CD8-positive, alpha-beta memory T cell (primary cell): ENCODE measurements at regions not wholly inside any gene's neighbourhood (a gene's known extent, or its start where the extent isn't known, plus 50 kb on each side); places are given as distances from the start of the nearest gene placed in this dataset.
"Not testable (repeated sequence)": the region's sequence is repeated elsewhere in the genome, so short reads cannot be mapped to it uniquely, and the experiment has no call there.

Source experiments
- CTCF ChIA-PET: fragments of 350-600 bp; sonication (Branson Sonifier 250); formaldehyde crosslinking; loops from one replicate; lab custom pipeline; 2021; ENCODE audit warnings: antibody characterized with exemption; lab: Charles Lee
- POLR2A ChIA-PET: fragments of 350-600 bp; sonication (Branson Sonifier 250); formaldehyde crosslinking; loops from one replicate; lab custom pipeline; 2021; ENCODE audit warnings: antibody characterized with exemption; lab: Charles Lee
- DNase-seq, 5 donors: peaks; one replicate each; pipeline versions ENCODE4 v3.0.0 to v3.0.0-alpha.2; 2020 to 2022; ENCODE audit warnings: mixed read lengths in 1 of 5
- H3K27ac ChIP-seq: one replicate; pipeline ENCODE4 v1.7.0; 2013; ENCODE audit warnings: low read depth, mild to moderate bottlenecking, low read length, moderate library complexity
- H3K27me3 ChIP-seq: 2 replicates; pipeline ENCODE4 v1.7.0; 2013; ENCODE audit warnings: low read length, mild to moderate bottlenecking; ENCODE audit not compliant: insufficient read depth, poor library complexity, severe bottlenecking
- H3K36me3 ChIP-seq: 2 replicates; pipeline ENCODE4 v1.7.0; 2013; ENCODE audit warnings: mild to moderate bottlenecking, low read length, moderate library complexity; ENCODE audit not compliant: insufficient read depth
- H3K4me1 ChIP-seq: 2 replicates; pipeline ENCODE4 v1.7.0; 2013; ENCODE audit warnings: mild to moderate bottlenecking, low read length, moderate library complexity; ENCODE audit not compliant: insufficient read depth
- H3K4me3 ChIP-seq: 2 replicates; pipeline ENCODE4 v1.7.0; 2013; ENCODE audit warnings: mild to moderate bottlenecking, low read length
- H3K9me3 ChIP-seq: 2 replicates; pipeline ENCODE4 v1.7.0; 2013; ENCODE audit warnings: mild to moderate bottlenecking, low read length
- H3K27ac Mint-ChIP-seq, 8 donors: one replicate each; pipeline ENCODE4 v1.8.0; 2020 to 2021; ENCODE audit warnings: mixed read lengths in 8 of 8, mild to moderate bottlenecking in 6 of 8, inconsistent platforms in 3 of 8, moderate library complexity in 3 of 8
- H3K27me3 Mint-ChIP-seq, 2 donors: one replicate each; pipeline ENCODE4 v1.8.0; 2020 to 2021; ENCODE audit warnings: mixed read lengths in 2 of 2, mild to moderate bottlenecking in 1 of 2, moderate library complexity in 1 of 2
- H3K36me3 Mint-ChIP-seq, 3 donors: one replicate each; pipeline ENCODE4 v1.8.0; 2020 to 2021; ENCODE audit warnings: mixed read lengths in 3 of 3, inconsistent platforms in 1 of 3, mild to moderate bottlenecking in 1 of 3
- H3K4me1 Mint-ChIP-seq, 3 donors: one replicate each; pipeline ENCODE4 v1.8.0; 2020 to 2021; ENCODE audit warnings: mixed read lengths in 3 of 3, inconsistent platforms in 1 of 3, mild to moderate bottlenecking in 1 of 3
- H3K4me3 Mint-ChIP-seq, 7 donors: one replicate each; pipeline ENCODE4 v1.8.0; 2020 to 2021; ENCODE audit warnings: mixed read lengths in 7 of 7, mild to moderate bottlenecking in 6 of 7, moderate library complexity in 4 of 7, inconsistent platforms in 2 of 7
- H3K9me3 Mint-ChIP-seq, 5 donors: one replicate each; pipeline ENCODE4 v1.8.0; 2020 to 2022; ENCODE audit warnings: mixed read lengths in 5 of 5, mild to moderate bottlenecking in 3 of 5, moderate library complexity in 2 of 5, inconsistent platforms in 1 of 5

GRCh38 chr7:3119352-3119927 lies 75.8 kb upstream of the CARD11 start:
- POLR2A ChIA-PET, result interaction anchor here (0.9 kb wide), 1 partner anchor 16 kb away, joined by 3 read pairs; no protein-coding TSS in a partner anchor
- Mint-ChIP-seq H3K4me3 (peak overlapping the region in 4 of 7 donors; percentile 23 to 88 (median 62)), H3K9me3 (peaks cover 0 to 11% (median 4%) of the 10 kb centered on the region in 5 donors), H3K4me1 (peaks cover 19 to 69% (median 66%) of the 10 kb centered on the region in 3 donors), H3K27ac (peak overlapping the region in 5 of 8 donors; percentile 37 to 90 (median 84)), H3K36me3 (peaks cover 1 to 21% (median 9%) of the 10 kb centered on the region in 3 donors)
- H3K4me3 ChIP-seq, DNase-seq, H3K36me3 ChIP-seq, H3K27me3 Mint-ChIP-seq, H3K9me3 ChIP-seq, H3K27me3 ChIP-seq, H3K27ac ChIP-seq: not testable (repeated sequence)
- CTCF ChIA-PET, result interaction anchor here (1.2 to 1.7 kb wide), 3 partner anchors 26 to 255 kb away, joined by 3 to 7 read pairs (median 7); no protein-coding TSS in a partner anchor
- peaks cover 49% of the 10 kb centered on the region for H3K4me1 ChIP-seq

GRCh38 chr7:3119963-3120362 lies 76.3 kb upstream of the CARD11 start:
- H3K27me3 ChIP-seq, result no peaks in the 10 kb centered on the region
- ChIA-PET CTCF (interaction anchor here (1.2 to 1.7 kb wide), 3 partner anchors 27 to 256 kb away, joined by 3 to 7 read pairs (median 7); no protein-coding TSS in a partner anchor), POLR2A (interaction anchor here (0.9 to 1.2 kb wide), 3 partner anchors 17 to 27 kb away, joined by 3 to 5 read pairs (median 4); no protein-coding TSS in a partner anchor)
- no peak overlapping the region for H3K4me3 ChIP-seq
- Mint-ChIP-seq H3K9me3 (peaks cover 0 to 11% (median 2%) of the 10 kb centered on the region in 5 donors), H3K27me3 (peaks cover 0 to 3% of the 10 kb centered on the region in 2 donors), H3K36me3 (peaks cover 0 to 16% (median 8%) of the 10 kb centered on the region in 3 donors), H3K27ac (peak overlapping the region; percentile 37 to 90 (median 69)), H3K4me3 (peak overlapping the region in 6 of 7 donors; percentile 21 to 88 (median 64)), H3K4me1 (peaks cover 15 to 64% (median 60%) of the 10 kb centered on the region in 3 donors)
- H3K4me1 ChIP-seq, result peaks cover 48% of the 10 kb centered on the region
- H3K9me3 ChIP-seq, result no peaks in the 10 kb centered on the region
- DNase-seq, result no peak
- no peak overlapping the region for H3K27ac ChIP-seq
- no peaks in the 10 kb centered on the region for H3K36me3 ChIP-seq

DNA sequence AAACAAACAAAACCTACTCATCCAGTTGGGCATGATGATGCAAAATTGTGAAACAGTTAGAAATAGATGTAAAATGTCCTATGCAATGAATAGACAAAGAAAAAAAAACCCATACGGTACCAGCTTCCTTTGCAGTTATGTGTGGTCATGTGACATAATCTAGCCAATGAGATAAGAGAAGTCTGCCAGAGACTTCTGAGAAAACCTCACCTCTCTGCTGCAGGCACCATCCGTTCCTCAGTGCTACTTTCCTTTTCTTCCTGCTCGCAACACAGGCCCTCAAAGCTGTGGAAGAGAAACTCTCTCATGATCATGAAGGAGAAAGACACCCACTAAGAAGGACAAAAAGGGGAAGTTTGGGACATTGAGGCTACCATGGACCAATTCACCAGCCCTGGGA lies 76.8 kb upstream of the CARD11 start:
- Mint-ChIP-seq H3K27ac (peak overlapping the region; percentile 52 to 88 (median 68)), H3K4me3 (peak overlapping the region; percentile 21 to 86 (median 67)), H3K36me3 (peaks cover 0 to 15% (median 8%) of the 10 kb centered on the region in 3 donors), H3K27me3 (peaks cover 0 to 3% of the 10 kb centered on the region in 2 donors), H3K4me1 (peaks cover 14 to 58% (median 55%) of the 10 kb centered on the region in 3 donors), H3K9me3 (peaks cover 0 to 11% (median 2%) of the 10 kb centered on the region in 5 donors)
- peaks cover 42% of the 10 kb centered on the region for H3K4me1 ChIP-seq
- peak in 3 of 5 donors; percentile 21 to 65 (median 49) for DNase-seq
- ChIA-PET POLR2A (interaction anchor here (0.7 to 1.2 kb wide), 3 partner anchors 26 to 226 kb away, joined by 3 to 5 read pairs (median 4); no protein-coding TSS in a partner anchor), CTCF (interaction anchor here (1.2 to 1.7 kb wide), 3 partner anchors 27 to 256 kb away, joined by 3 to 7 read pairs (median 7); no protein-coding TSS in a partner anchor)
- no peaks in the 10 kb centered on the region for H3K27me3 ChIP-seq
- peak overlapping the region; percentile 21 for H3K4me3 ChIP-seq
- no peaks in the 10 kb centered on the region for H3K9me3 ChIP-seq
- no peak overlapping the region for H3K27ac ChIP-seq
- H3K36me3 ChIP-seq, result no peaks in the 10 kb centered on the region

DNA sequence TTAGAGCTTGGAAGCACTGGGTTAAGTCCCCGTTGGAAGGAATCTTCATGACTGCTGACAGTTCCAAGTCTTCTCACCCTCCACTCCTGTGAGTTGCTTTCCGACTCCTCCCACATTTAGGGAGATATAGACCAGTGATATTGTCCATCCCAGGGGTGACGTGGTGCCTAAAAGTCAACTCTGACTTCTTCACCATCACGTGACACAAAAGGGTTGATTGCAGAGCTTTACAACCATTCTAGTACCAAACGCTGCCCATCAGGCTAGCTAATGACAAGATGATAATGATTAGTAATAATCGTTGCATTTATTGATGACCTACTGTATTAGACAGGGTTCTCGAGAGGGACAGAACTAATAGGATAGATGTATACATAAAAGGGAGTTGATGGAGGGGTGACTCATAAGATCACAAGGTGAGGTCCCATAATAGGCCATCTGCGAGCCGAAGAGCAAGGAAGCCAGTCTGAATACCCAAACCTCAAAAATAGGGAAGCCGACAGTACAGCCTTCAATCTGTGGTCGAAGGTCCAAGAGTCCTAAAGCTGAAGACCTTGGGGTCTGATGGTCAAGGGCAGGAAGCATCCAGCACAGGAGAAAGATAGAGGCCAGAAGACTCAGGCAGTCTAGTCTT lies 85.3 kb upstream of the CARD11 start:
- Histone ChIP-seq H3K27ac (no peak overlapping the region), H3K4me1 (no peaks in the 10 kb centered on the region), H3K36me3 (no peaks in the 10 kb centered on the region), H3K9me3 (no peaks in the 10 kb centered on the region), H3K27me3 (no peaks in the 10 kb centered on the region), H3K4me3 (no peak overlapping the region)
- H3K4me3 Mint-ChIP-seq, result no peak overlapping the region
- ChIA-PET POLR2A (no interaction called here), CTCF (interaction anchor here (1.1 kb wide), 1 partner anchor 63 kb away, joined by 3 read pairs; no protein-coding TSS in a partner anchor)
- peak overlapping the region in 1 of 8 donors; percentile 5 for H3K27ac Mint-ChIP-seq
- H3K36me3 Mint-ChIP-seq, result peaks cover 0 to 5% (median 0%) of the 10 kb centered on the region in 3 donors
- H3K4me1 Mint-ChIP-seq, result no peaks in the 10 kb centered on the region
- DNase-seq, result no peak
- no peaks in the 10 kb centered on the region for H3K27me3 Mint-ChIP-seq
- H3K9me3 Mint-ChIP-seq, result peaks cover 0 to 5% (median 2%) of the 10 kb centered on the region in 5 donors

- ChIA-PET CTCF (interaction anchor here (1.7 kb wide), 1 partner anchor 21 kb away, joined by 4 read pairs; no protein-coding TSS in a partner anchor), POLR2A (no interaction called here)
- H3K27ac Mint-ChIP-seq, result no peak overlapping the region
- H3K9me3 ChIP-seq, result no peaks in the 10 kb centered on the region
- H3K27me3 ChIP-seq, result no peaks in the 10 kb centered on the region
- no peaks in the 10 kb centered on the region for H3K4me1 ChIP-seq
- H3K27me3 Mint-ChIP-seq, result no peaks in the 10 kb centered on the region
- peaks cover 0 to 4% (median 0%) of the 10 kb centered on the region in 5 donors for H3K9me3 Mint-ChIP-seq
- no peak overlapping the region for H3K4me3 ChIP-seq
- peaks cover 0 to 5% (median 2%) of the 10 kb centered on the region in 3 donors for H3K36me3 Mint-ChIP-seq
- no peaks in the 10 kb centered on the region for H3K36me3 ChIP-seq
- H3K4me1 Mint-ChIP-seq, result no peaks in the 10 kb centered on the region
- no peak for DNase-seq
- H3K4me3 Mint-ChIP-seq, result no peak overlapping the region
- no peak overlapping the region for H3K27ac ChIP-seq
Observed at GRCh38 chr7:3133811-3134385, 90.2 kb upstream of the CARD11 start.

DNA sequence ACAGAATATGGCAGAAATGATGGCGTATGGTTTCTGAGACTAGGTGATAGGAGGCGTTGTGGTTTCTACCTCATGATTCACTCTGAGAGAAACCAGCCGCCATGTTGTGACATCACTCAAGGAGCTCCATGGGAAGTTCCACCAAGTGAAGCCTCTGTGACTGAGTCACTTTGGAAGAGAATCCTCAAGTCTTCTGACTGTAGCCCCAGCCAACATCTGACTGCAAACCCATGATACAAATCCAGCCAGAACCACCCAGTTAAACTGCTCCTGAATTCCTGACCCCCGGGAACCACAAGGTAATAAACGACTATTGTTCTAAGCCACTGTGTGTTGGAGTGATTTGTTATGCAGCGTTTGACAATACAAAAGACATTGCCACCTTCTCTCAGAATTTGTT lies 91.1 kb upstream of the CARD11 start:
- Mint-ChIP-seq H3K9me3 (peaks cover 0 to 4% (median 0%) of the 10 kb centered on the region in 5 donors), H3K4me1 (no peaks in the 10 kb centered on the region), H3K27ac (no peak overlapping the region), H3K27me3 (no peaks in the 10 kb centered on the region), H3K4me3 (no peak overlapping the region), H3K36me3 (peaks cover 0 to 5% (median 2%) of the 10 kb centered on the region in 3 donors)
- Histone ChIP-seq H3K4me1 (no peaks in the 10 kb centered on the region), H3K9me3 (no peaks in the 10 kb centered on the region), H3K27me3 (no peaks in the 10 kb centered on the region), H3K4me3 (no peak overlapping the region), H3K27ac (no peak overlapping the region), H3K36me3 (no peaks in the 10 kb centered on the region)
- ChIA-PET CTCF (no interaction called here), POLR2A (no interaction called here)
- no peak for DNase-seq

DNA sequence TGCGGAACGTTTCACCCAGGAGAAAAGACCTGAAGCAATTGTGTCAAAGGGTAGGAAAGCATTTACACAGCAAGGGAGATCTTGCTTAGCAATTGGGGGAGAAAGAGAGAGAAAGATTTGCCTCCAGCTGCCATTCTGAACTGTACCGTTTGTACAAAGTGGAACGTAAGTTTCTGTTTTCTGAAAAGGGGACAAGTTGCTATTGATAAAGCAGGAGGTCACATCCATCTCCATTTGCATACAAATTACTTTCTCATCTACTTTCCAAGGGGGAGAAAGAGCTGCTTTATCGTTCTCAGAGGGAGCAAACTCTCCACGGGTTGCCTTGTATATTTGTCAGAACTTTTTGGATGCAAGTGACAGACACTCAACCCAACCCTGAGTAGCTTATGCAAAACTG lies 92.0 kb upstream of the CARD11 start:
- no peaks in the 10 kb centered on the region for H3K27me3 Mint-ChIP-seq
- no peak overlapping the region for H3K27ac ChIP-seq

More for the DNA sequence above, 92.0 kb upstream of the CARD11 start:
- ChIA-PET CTCF (interaction anchor here (0.7 to 1.8 kb wide), 3 partner anchors 19 to 424 kb away, joined by 3 to 5 read pairs (median 5); no protein-coding TSS in a partner anchor), POLR2A (interaction anchor here (0.6 kb wide), 1 partner anchor 178 kb away, joined by 3 read pairs; no protein-coding TSS in a partner anchor)
- no peak overlapping the region for H3K4me3 Mint-ChIP-seq
- peaks cover 0 to 4% (median 0%) of the 10 kb centered on the region in 5 donors for H3K9me3 Mint-ChIP-seq
- Histone ChIP-seq H3K9me3 (no peaks in the 10 kb centered on the region), H3K4me3 (no peak overlapping the region), H3K27me3 (no peaks in the 10 kb centered on the region), H3K4me1 (no peaks in the 10 kb centered on the region), H3K36me3 (no peaks in the 10 kb centered on the region)
- peaks cover 0 to 2% (median 0%) of the 10 kb centered on the region in 3 donors for H3K36me3 Mint-ChIP-seq
- DNase-seq, result no peak
- H3K27ac Mint-ChIP-seq, result no peak overlapping the region
- no peaks in the 10 kb centered on the region for H3K4me1 Mint-ChIP-seq
